Small intestine (tissue), 7 donors: ENCODE measurements at regions not wholly inside any gene's neighbourhood (a gene's known extent, or its start where the extent isn't known, plus 50 kb on each side); places are given as distances from the start of the nearest gene placed in this dataset.

Experiments used
- DNase-seq, 2 donors: peaks; one replicate each; pipeline versions ENCODE4 v3.0.0 to v3.0.0-alpha.2; 2013
- FAIRE-seq: peaks from 2 replicates; lab custom pipeline; 2012; peaks lifted over from hg19 to GRCh38; lab: Jason Lieb, UNC
- H3K27ac ChIP-seq, 3 donors: one replicate each; pipeline ENCODE4 v1.5.1; 2013; ENCODE audit warnings: low read length in 2 of 3, mild to moderate bottlenecking in 2 of 3, control low read depth in 1 of 3, inconsistent platforms in 1 of 3, low read depth in 1 of 3, moderate library complexity in 1 of 3
- H3K27me3 ChIP-seq, 3 donors: one replicate each; pipeline ENCODE4 v1.6.1; 2013; ENCODE audit warnings: low read length in 3 of 3, inconsistent platforms in 1 of 3; ENCODE audit not compliant: control insufficient read depth in 3 of 3, insufficient read depth in 3 of 3
- H3K36me3 ChIP-seq, 3 donors: one replicate each; pipeline ENCODE4 v1.6.1; 2013; ENCODE audit warnings: low read length in 3 of 3, inconsistent platforms in 1 of 3, low read depth in 1 of 3, mild to moderate bottlenecking in 1 of 3, moderate library complexity in 1 of 3; ENCODE audit not compliant: control insufficient read depth in 3 of 3, insufficient read depth in 2 of 3
- H3K4me1 ChIP-seq, 3 donors: one replicate each; pipeline ENCODE4 v1.6.1; 2013; ENCODE audit warnings: low read length in 2 of 3, inconsistent platforms in 1 of 3, low read depth in 1 of 3, mild to moderate bottlenecking in 1 of 3, moderate library complexity in 1 of 3; ENCODE audit not compliant: control insufficient read depth in 3 of 3, insufficient read depth in 2 of 3
- H3K4me3 ChIP-seq, 3 donors: one replicate each; pipeline ENCODE4 v1.5.1; 2013; ENCODE audit warnings: low read length in 3 of 3, control low read depth in 1 of 3, inconsistent platforms in 1 of 3, low read depth in 1 of 3, mild to moderate bottlenecking in 1 of 3, moderate library complexity in 1 of 3
- H3K9me3 ChIP-seq, 2 donors: one replicate each; pipeline ENCODE4 v1.6.1; 2013; ENCODE audit warnings: low read depth in 1 of 2, low read length in 1 of 2; ENCODE audit not compliant: control insufficient read depth in 2 of 2, insufficient read depth in 1 of 2
- WGBS, 3 donors: extraction: QIAGEN DNeasy Blood & Tissue Kit; methylation state at CpG; one replicate each; pipeline ENCODE4 v1.1.7; 2013; 5-methylcytosine and 5-hydroxymethylcytosine counted together
- donor health status: healthy with polysubstance abuse.
- donor health status: control.
- donor health status: control.
- donor health status: Bipolar disorder and iron deficiency.
- donor health status: healthy.

- 61 to 77% (median 72%) methylated on average over 4 of the region's 4 CpGs for WGBS, 3 donors
- no peak overlapping the region for H3K4me3 ChIP-seq
- peaks cover 0 to 6% of the 10 kb centered on the region in 2 donors for H3K9me3 ChIP-seq
- H3K27ac ChIP-seq = no peak overlapping the region
- H3K27me3 ChIP-seq = no peaks in the 10 kb centered on the region
- no peak for FAIRE-seq
- no peaks in the 10 kb centered on the region for H3K36me3 ChIP-seq
- H3K4me1 ChIP-seq = no peaks in the 10 kb centered on the region
- no peak for DNase-seq
These were observed 730.7 kb upstream of the ALCAM start for GRCh38 chr3:104635872-104636580.

GRCh38 chr3:104642827-104643226 is 723.9 kb upstream of the ALCAM start:
- DNase-seq = no peak
- FAIRE-seq = no peak
- Histone ChIP-seq H3K9me3 (no peaks in the 10 kb centered on the region), H3K27me3 (no peaks in the 10 kb centered on the region), H3K27ac (no peak overlapping the region), H3K4me1 (no peaks in the 10 kb centered on the region), H3K36me3 (no peaks in the 10 kb centered on the region), H3K4me3 (no peak overlapping the region)

- H3K27me3 ChIP-seq = no peaks in the 10 kb centered on the region
- no peak overlapping the region for H3K4me3 ChIP-seq
- DNase-seq (no peak), FAIRE-seq (no peak)
- H3K27ac ChIP-seq = no peak overlapping the region
- no peaks in the 10 kb centered on the region for H3K9me3 ChIP-seq
- no peaks in the 10 kb centered on the region for H3K36me3 ChIP-seq
- H3K4me1 ChIP-seq = no peaks in the 10 kb centered on the region
These were observed 720.5 kb upstream of the ALCAM start for GRCh38 chr3:104646196-104646595.

GRCh38 chr3:104648823-104649222 is 717.9 kb upstream of the ALCAM start:
- FAIRE-seq (no peak), DNase-seq (no peak)
- no peaks in the 10 kb centered on the region for H3K36me3 ChIP-seq
- H3K4me1 ChIP-seq = no peaks in the 10 kb centered on the region
- 61 to 66% (median 63%) methylated on average over 1 of the region's 1 CpG for WGBS, 3 donors
- H3K9me3 ChIP-seq = no peaks in the 10 kb centered on the region
- H3K27ac ChIP-seq = no peak overlapping the region
- H3K4me3 ChIP-seq = no peak overlapping the region
- no peaks in the 10 kb centered on the region for H3K27me3 ChIP-seq

- FAIRE-seq = no peak
- H3K36me3 ChIP-seq = no peaks in the 10 kb centered on the region
- no peak overlapping the region for H3K27ac ChIP-seq
- no peaks in the 10 kb centered on the region for H3K9me3 ChIP-seq
- DNase-seq = no peak
- 88 to 90% (median 88%) methylated on average over 5 of the region's 5 CpGs for WGBS, 3 donors
- H3K27me3 ChIP-seq = no peaks in the 10 kb centered on the region
- H3K4me1 ChIP-seq = no peaks in the 10 kb centered on the region
- H3K4me3 ChIP-seq = no peak overlapping the region
These were observed 697.6 kb upstream of the ALCAM start for GRCh38 chr3:104669083-104669482.

GRCh38 chr3:104672331-104672730 is 694.4 kb upstream of the ALCAM start:
- no peaks in the 10 kb centered on the region for H3K9me3 ChIP-seq
- H3K36me3 ChIP-seq = no peaks in the 10 kb centered on the region
- no peaks in the 10 kb centered on the region for H3K27me3 ChIP-seq
- H3K27ac ChIP-seq = no peak overlapping the region
- FAIRE-seq (no peak), DNase-seq (no peak)
- 69 to 73% (median 69%) methylated on average over 5 of the region's 5 CpGs for WGBS, 3 donors
- H3K4me1 ChIP-seq = no peaks in the 10 kb centered on the region
- H3K4me3 ChIP-seq = no peak overlapping the region

- WGBS, 3 donors = 8 to 58% (median 30%) methylated on average over 2 of the region's 2 CpGs
- H3K9me3 ChIP-seq = peaks cover 0 to 8% of the 10 kb centered on the region in 2 donors
- H3K27me3 ChIP-seq = no peaks in the 10 kb centered on the region
- H3K4me1 ChIP-seq = no peaks in the 10 kb centered on the region
- DNase-seq = no peak
- H3K36me3 ChIP-seq = no peaks in the 10 kb centered on the region
- H3K4me3 ChIP-seq = no peak overlapping the region
- H3K27ac ChIP-seq = no peak overlapping the region
- no peak for FAIRE-seq
These were observed 692.7 kb upstream of the ALCAM start for GRCh38 chr3:104673981-104674380.

GRCh38 chr3:104676241-104676640 is 690.5 kb upstream of the ALCAM start:
- Histone ChIP-seq H3K27me3 (no peaks in the 10 kb centered on the region), H3K4me1 (no peaks in the 10 kb centered on the region), H3K4me3 (no peak overlapping the region), H3K27ac (no peak overlapping the region), H3K9me3 (peaks cover 0 to 8% of the 10 kb centered on the region in 2 donors), H3K36me3 (no peaks in the 10 kb centered on the region)
- DNase-seq (no peak), FAIRE-seq (no peak)
- WGBS, 3 donors = 74 to 76% (median 75%) methylated on average over 3 of the region's 3 CpGs

- no peak for DNase-seq
- no peak for FAIRE-seq
- no peak overlapping the region for H3K4me3 ChIP-seq
- H3K4me1 ChIP-seq = no peaks in the 10 kb centered on the region
- H3K27ac ChIP-seq = no peak overlapping the region
- H3K36me3 ChIP-seq = no peaks in the 10 kb centered on the region
- H3K9me3 ChIP-seq = peaks cover 0 to 8% of the 10 kb centered on the region in 2 donors
- H3K27me3 ChIP-seq = no peaks in the 10 kb centered on the region
- 96 to 99% (median 98%) methylated on average over 4 of the region's 4 CpGs for WGBS, 3 donors
These were observed 688.8 kb upstream of the ALCAM start for GRCh38 chr3:104677932-104678331.
